Nucleus accumbens (tissue), 56 donors: ENCODE measurements at regions not wholly inside any gene's neighbourhood (a gene's known extent, or its start where the extent isn't known, plus 50 kb on each side); places are given as distances from the start of the nearest gene placed in this dataset.
A peak's percentile ranks its signal among the peaks of the same experiment; 100 is the strongest.

Experiments
- DNase-seq, 56 donors: peaks; one replicate each; lab custom pipeline; 2025; lab: John Stamatoyannopoulos, UW

DNA sequence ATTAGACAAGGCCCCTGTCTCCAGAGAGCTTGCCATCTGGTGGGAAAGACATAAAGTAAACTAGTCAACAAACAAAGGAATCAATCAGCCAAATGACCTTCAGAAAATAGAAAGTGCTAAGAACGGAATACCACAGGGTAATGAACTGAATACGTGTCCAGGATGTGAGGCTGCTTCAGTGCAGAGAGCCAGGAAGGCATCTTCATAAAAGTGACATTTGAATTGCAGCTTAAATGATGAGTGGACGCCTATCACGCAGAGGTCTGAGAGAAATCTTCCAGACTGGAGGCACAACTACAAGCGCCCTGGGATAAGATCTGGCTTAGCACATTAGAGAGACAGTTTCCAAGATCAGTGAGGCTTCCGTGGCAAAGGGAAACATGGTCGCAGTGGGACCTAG lies 574.1 kb upstream of the CDH8 start:
- no peak for DNase-seq

DNA sequence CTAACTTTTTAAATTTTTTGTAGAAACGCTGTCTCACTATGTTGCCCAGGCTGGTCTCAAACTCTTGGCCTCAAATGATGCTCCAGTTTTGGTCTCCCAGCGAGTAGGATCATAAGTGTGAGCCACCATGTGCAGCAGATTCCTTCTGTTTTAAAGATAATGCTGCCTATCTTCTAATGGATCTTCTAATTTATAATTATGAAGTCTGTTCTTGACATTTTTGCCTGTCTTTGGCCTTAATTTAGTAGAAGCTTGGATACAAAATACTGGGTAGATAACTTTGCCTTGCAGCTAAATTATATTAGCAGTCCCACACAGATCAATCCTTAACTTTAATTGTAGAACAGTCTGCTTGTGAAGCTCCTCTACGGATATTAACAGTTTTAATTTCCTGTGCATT lies 566.6 kb upstream of the CDH8 start:
- no peak for DNase-seq

DNA sequence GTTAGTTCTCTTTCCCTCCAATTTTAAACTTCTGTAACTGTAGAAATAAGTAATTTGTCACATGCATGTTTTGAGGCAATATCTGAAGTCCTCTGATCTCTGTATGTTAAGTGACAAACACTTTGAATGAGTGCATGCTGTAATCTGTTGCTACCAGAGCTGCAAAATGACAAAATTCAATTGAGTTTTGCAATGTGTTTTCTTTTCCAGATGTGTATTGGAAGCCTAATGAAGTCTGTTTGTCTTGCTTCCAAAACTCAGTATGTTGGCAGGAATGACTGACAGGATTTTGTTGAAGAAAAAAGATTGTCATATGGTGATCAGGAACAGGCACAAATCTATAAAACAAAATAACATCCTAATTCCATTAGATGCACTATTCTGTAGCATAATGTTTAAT lies 561.6 kb upstream of the CDH8 start:
- DNase-seq: no peak

DNA sequence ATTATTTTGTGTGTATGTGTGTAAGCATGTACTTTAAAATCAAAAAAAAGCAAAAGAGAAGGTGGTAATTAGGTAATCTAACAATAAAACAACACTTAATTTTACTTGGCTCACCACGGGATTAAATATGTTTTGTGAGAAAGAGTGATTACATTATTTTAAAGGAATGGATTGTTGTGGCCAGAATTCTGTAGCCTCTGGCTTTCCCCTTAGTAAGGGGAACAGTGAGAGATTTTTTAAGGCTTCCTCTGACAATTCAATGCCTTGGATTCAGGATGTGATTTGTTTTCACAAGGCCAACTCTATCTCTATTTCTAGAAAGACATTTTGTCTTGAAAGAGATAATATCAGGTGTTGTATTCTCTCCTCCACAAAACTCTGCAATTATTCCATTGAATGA lies 560.3 kb upstream of the CDH8 start:
- DNase-seq: no peak

DNA sequence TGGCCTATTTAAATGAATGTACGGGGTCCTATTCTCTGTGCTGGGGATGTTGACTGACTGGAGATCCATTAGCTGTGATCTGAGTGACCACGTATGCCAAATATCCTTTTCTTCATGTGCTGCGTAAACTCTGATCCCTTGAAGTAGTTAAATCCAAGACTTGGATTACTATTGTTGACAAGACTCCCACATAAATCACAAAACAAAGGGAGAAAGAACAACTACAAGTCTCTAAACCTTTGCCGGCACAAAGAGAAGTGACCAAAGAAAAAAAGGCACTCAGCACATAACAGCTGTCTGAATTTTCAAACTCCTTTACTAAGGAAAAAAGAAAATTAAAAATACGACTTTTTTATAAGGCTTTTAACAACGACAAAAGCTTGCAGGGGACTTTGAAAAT lies 559.9 kb upstream of the CDH8 start:
- DNase-seq: no peak

DNA sequence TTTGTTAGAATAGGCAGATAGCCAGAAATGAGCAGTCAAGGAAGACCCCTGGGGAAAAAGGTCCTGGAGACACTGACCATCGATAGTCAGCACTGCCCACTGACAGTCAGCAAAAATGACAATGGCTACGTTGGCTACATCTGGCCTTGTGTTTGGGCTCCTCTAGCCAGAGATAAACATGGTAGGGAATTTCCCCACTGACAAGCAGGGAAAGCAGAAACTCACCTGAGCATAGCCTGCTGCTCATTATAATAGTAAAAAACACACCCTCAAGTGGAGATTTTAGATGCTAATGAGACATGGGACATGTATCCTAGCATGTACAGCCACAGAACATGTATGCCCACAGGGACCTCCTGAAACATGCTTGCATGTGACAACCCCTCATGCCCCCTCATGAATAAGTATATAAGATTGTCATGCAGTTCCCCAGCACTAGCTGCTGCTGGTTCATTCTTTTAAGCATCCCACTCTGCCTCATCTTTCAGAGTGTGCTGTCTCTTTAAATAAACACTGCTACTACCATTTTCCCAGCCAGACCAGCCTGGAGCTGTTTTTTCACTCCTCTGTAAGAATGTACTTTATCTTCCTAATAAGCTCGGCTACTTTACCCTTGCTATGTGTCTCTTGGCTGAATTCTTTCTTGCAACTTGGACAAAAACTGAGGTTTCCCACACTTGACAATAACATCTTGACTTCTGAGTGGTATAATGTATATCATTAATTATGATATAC lies 550.1 kb upstream of the CDH8 start:
- no peak for DNase-seq

DNA sequence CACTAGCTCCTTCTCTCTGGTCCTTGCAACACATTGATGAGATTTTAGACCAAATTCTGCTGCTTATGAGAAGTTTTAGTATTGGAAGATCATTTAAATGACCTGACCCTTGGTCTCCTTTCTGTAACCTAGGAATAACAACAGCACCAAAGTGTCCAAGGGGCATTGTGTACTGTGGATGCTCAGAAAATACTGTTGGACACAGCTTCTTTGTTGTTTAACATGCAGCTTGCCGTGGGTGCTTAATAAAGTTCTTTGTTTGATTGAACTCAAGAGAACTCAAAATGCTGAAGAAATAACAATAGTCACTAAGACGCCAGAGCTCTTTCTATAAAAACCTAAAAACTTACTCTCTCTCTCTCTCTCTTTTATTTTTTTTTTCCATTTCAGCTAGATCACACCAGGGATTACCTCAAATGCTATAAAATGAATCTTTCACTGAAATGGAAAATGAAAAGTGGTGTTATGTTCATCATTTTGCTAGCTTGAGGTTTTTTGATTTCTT lies 548.9 kb upstream of the CDH8 start:
- DNase-seq: peak in 17 of 56 donors; percentile 0 to 37 (median 10)

DNA sequence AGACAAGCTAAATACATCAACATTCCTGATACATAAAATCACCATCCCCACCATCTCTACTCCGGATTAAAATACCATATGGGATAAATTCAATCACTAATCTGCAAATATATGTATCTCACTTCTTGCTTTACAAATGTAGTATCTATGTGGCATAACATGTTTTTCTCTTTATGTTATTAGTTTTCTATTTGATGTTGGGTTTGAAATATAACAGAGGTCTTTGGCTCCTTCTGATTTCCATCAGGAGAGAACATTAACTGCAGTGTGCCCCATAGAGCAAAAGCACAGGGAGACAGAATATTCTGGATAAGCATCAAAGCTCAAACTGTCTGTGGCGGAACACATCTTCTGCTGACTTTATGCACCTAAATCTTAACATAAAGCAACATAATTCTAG lies 547.2 kb upstream of the CDH8 start:
- no peak for DNase-seq

DNA sequence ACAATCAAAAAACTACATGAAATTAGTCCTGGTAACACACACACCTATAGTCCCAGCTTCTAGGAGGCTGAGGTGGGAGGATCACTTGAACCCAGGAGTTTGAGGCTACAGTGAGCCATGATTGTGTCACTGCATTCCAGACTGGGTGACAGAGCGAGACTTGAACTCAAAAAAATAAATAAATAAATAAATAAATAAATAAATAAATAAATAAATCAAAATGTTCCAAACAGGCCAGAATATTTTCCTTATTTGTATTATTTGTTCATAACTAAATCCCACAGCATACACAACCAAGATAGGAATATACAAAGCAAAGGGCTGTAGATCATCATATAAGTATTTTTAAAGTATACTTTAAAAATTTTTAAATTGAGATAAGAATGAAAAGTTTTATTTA lies 537.2 kb upstream of the CDH8 start:
- DNase-seq: no peak

DNA sequence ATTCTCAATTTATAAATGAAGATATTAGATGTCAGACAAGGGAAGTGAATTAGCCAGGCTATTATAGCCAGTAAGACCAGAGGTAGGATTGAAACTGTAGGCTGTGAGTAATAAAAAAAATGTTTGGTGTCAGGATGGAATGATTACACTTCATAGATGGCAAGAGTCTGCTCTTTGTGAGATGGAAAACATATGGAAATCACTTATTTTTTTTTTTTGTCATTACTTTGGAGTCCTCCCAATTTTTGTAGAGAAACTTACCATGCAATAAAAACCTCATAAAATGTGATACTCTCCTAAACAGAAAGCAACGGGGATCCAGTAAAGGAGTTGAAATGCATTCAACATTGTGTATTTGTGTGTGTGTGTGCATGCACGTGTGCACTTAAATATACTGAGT lies 532.7 kb upstream of the CDH8 start:
- no peak for DNase-seq

DNA sequence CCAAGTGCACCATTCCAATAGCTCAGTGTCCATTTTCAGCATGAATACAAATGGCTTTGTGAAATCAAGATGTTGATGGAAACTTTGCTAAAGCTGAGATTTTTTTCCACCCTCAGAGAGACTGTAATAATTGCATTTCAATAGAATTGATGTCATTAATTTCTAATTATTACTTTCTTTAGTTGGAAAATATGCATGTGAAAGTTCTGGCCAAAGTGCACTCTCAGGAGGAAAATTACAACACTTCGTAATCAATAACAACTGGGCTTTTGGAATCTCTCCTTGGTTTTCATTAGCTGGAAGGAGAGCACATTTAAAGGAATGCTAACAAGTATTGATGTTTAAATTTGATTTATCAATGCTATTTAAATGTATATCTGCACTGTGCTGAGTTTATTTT lies 529.5 kb upstream of the CDH8 start:
- DNase-seq: no peak

DNA sequence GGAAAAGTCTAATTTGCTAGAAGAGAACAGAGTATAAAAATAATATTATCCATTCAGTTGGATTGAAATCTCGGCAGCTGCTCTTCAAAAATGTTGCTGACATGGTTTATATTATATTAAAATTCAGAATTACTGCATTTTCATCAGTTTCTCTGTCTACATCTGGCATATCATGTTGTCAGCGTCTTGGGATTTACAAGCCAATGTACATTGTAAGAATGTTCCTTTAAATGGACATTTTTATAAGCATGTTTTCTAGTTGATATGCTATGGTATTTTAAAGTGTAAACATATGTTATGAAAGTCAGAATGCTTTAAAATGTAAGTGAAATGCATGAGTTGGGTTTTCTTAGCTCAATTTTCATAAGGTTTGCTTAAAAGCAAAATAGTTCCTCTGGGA lies 528.1 kb upstream of the CDH8 start:
- no peak for DNase-seq

DNA sequence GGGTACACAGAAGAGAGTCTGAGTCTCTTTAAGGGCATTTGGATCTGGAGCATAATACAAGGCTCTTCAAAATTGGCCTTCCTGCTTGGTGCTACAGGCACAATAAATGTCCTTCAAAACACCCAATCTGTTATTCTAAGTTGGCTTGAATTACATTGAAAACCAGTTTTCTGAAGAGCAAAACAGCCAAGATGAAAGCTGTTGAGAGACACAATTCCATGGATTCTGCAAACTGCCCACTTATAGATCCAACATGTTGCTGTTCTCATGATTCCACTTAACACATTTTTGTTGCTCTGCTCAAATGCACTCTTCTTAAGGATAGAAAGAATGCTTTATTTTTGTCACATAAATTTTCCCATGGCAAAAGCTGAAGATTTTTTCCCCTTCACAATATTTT lies 525.9 kb upstream of the CDH8 start:
- DNase-seq: no peak

DNA sequence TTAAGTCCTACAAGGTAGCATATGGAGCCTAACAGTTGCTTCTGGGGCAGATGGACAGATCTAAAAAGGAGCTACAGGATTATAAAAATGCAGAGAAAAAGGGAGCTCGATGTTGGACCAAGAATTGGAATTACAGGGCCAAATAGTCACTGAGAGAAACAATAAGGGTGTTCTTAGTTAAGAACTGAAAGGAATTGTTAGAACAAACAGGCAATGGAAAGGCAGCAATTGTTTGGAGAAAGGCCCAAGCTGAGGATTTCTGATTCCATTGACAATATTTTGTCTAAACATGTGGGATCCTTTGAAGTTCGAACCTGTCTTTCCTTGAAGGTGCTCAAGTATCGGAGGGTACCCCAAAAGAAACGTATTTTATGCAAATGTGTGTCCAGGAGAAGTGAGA lies 513.6 kb upstream of the CDH8 start:
- no peak for DNase-seq

DNA sequence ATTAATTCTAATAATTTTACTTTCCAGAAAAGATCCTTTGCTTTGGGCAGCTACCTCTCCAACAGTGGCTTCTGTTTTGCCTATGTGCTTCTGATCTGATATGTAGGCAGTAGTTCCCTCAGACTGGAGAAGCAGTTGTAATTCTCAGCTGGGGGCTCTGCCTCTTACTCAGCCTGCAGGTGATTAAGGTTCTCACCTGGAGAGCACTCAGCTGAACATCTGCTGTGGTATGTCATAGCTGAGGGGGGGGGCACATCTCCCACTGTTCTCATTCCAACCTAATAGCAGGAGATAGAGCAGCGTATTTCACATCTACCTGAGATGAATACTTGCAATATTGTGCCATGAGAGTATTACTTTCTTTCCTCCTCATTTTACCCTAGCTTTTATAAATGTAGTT lies 511.9 kb upstream of the CDH8 start:
- DNase-seq: no peak

DNA sequence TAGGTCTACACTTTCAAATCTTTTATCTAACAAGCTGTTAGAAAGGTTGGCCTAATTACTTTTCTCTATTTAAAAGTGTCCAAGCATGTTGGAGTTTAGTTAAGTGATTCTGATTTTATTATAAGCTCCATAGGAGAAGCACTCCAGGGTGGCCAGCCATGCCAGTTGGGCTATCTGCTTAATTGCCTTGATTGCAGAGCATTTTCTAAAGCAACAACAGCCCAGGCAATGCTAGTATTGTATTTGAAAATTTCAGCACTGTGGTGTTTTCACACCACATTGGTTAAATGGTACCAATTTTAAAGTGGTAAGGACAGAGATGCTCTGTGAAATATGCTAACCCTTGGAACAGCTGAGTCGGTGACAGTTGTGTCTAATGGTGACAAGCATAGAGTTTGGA lies 510.5 kb upstream of the CDH8 start:
- no peak for DNase-seq

DNA sequence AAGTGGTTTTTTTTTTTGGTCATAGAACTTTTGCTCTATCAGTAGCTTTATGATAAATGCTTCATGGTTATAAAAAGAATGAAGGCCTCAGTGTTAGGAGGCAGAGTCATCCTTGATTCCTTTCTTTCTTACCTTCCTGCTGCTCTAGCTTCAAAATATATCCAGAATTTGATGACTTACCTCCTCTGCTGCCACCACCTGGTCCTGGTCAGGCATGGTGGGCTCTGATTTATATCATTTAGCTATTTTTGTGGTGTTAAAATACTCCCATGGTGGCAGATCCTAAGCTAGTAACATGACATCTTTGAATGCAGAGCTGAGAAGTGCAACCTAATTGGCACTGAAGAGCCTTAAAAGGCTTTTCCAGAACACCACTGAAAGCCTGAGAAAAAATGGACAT lies 508.8 kb upstream of the CDH8 start:
- no peak for DNase-seq

DNA sequence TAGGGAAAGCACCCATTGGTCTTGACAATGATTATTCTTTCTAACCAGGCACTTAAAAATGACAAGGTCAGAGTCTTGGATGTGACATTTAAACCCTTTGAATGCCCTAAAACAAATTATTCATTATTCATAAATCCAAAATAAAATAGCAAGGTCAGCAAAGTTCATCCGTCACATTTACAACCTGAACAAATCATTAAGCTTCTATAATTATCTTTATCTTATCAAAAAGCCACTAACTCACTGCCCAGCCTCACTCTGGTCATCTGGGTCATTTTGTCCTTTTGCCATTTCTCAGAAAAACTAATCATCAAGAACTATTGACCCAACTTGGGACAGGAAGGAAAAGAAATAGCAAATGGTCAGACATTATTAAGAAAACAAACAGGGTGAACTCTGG lies 507.3 kb upstream of the CDH8 start:
- no peak for DNase-seq

DNA sequence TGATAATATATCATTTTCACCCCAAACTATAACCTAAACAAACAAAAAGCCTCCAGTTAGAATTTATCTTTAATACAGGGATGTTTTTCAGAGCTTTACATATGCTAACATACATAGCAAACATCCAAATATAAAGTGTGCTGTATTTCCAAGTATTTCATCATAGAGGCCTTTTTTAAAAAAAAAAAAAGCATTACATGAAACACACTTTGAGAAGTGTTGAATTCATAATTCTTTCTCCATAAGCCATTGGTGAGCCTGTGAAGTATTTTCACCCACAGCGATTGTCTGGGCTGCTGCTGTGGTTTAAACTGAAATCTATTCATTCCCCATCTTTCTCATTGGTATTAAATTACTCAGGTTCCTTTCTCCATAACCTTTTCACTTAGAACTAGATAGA lies 503.4 kb upstream of the CDH8 start:
- no peak for DNase-seq

DNA sequence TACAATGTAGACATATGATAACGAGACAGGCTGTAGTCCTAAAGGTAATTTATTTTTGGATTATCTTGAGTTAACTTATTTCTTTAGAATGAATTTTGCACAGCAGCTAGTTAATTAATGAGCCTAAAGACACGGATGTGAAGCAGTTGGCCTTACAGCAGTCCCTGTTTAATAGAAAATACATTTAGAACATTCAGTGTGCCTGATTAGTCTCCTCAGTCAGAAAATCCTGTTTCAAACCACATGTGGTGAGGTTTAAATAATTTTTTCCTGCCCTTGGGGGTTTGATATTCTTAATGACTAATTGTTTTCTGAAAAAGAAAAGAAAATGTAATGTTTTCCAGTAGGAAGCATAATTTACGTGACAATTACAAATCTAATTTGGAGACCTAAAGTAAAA lies 494.2 kb upstream of the CDH8 start:
- DNase-seq: no peak

DNA sequence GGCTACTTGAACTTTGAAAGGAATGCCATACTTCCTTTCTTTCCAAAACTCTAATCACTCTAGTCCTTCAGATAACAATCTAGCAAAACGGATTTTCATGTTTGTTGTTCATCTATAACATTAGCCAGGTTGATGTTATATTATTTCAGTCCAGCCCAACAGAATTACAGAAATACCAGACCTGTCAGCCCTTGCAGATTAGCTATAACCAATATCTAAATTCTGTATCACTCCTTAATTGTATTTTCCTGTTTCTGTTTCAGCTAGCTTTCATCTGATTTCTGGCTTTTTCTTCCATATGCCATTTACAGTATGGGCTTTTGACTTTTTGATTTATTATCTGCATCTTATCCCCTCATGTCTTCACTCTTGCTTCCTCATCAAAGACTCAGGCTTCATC lies 479.8 kb upstream of the CDH8 start:
- DNase-seq: no peak

DNA sequence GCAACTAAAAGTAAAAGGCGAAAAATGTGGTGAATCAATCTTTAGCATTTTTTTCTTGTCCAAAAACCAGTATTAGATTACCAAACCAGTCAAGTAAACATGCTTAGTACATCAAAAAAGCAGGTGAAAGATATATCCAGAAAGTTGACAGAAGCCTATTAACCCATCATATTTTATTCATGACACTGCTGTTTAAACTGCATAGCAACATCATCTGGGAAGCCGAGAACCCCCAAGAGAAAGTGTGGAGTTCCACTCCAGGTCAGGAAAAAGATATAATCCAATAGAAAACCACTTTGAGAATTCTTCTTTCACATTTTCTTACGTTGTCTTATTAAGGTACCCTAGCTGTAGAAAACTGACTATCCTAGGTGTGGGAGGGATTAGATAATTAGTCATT lies 466.8 kb upstream of the CDH8 start:
- no peak for DNase-seq

DNA sequence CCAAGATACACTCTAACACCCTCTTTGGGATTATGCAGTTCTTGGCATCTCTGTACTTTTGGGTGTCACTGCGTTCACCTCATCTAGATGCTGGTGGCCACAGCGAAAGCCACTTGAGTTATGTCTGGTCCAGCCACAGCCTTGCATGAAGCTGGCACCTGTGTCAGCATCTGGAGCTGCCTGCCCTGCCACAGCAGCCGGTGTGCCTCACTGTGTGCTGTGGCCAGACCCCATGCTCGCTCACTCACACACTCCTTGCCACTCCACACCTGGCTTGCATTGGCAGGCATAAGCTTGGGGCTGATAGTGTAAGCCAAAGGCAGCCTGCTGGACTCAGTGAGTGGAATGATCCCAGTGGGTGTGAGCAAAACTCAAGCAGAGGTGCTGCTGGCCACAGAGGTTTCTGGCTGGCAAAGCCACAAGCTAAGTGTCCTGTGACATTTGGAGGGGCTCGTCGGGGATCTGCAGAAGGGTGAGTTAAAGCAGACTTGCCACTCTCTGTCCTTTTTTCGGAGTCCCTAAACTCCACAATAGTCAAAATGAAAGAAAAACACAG lies 442.7 kb upstream of the CDH8 start:
- no peak for DNase-seq
